Islet precursor cell (in vitro differentiated cells): ENCODE measurements at regions not wholly inside any gene's neighbourhood (a gene's known extent, or its start where the extent isn't known, plus 50 kb on each side); places are given as distances from the start of the nearest gene placed in this dataset.
"Not testable (repeated sequence)": the region's sequence is repeated elsewhere in the genome, so short reads cannot be mapped to it uniquely, and the experiment has no call there.

Source experiments
- DNase-seq: peaks from one replicate; pipeline ENCODE4 v3.0.0-alpha.2; 2018

- no peak for DNase-seq
Observed at GRCh38 chrX:50967736-50968135, 57.2 kb downstream of the BMP15 start.

- not testable (repeated sequence) for DNase-seq
Observed at GRCh38 chrX:50968871-50969635, 58.5 kb downstream of the BMP15 start.

- DNase-seq = no peak
Observed at GRCh38 chrX:50971395-50971794, 60.9 kb downstream of the BMP15 start.

GRCh38 chrX:50973199-50973598 is 62.7 kb downstream of the BMP15 start:
- DNase-seq = no peak

- DNase-seq = peak; percentile 58
Observed at GRCh38 chrX:50978920-50979682, 68.6 kb downstream of the BMP15 start.

GRCh38 chrX:50980251-50980650 is 69.7 kb downstream of the BMP15 start:
- DNase-seq = no peak

- no peak for DNase-seq
Observed at GRCh38 chrX:50988649-50989048, 78.1 kb downstream of the BMP15 start.

- no peak for DNase-seq
Observed at GRCh38 chrX:50996930-50997329, 86.4 kb downstream of the BMP15 start.

- DNase-seq = not testable (repeated sequence)
Observed at GRCh38 chrX:51000384-51000783, 89.8 kb downstream of the BMP15 start.

GRCh38 chrX:51001733-51002632 is 91.4 kb downstream of the BMP15 start:
- DNase-seq = not testable (repeated sequence)

- DNase-seq = no peak
Observed at GRCh38 chrX:51006064-51006463, 95.5 kb downstream of the BMP15 start.

GRCh38 chrX:51024106-51024696 is 113.7 kb downstream of the BMP15 start:
- no peak for DNase-seq

- DNase-seq = no peak
Observed at GRCh38 chrX:51026862-51027261, 116.3 kb downstream of the BMP15 start.

- DNase-seq = peak; percentile 73
Observed at GRCh38 chrX:51035746-51036145, 125.2 kb downstream of the BMP15 start.

- no peak for DNase-seq
Observed at GRCh38 chrX:51047950-51048349, 137.4 kb downstream of the BMP15 start.

- no peak for DNase-seq
Observed at GRCh38 chrX:51053741-51054140, 143.2 kb downstream of the BMP15 start.

- no peak for DNase-seq
Observed at GRCh38 chrX:51098046-51098445, 187.5 kb downstream of the BMP15 start.

- not testable (repeated sequence) for DNase-seq
Observed at GRCh38 chrX:51119058-51119926, 208.8 kb downstream of the BMP15 start.

GRCh38 chrX:51125743-51126142 is 206.9 kb upstream of the NUDT10 start:
- not testable (repeated sequence) for DNase-seq

- peak; percentile 66 for DNase-seq
Observed at GRCh38 chrX:51144828-51145442, 187.7 kb upstream of the NUDT10 start.

GRCh38 chrX:51148848-51149247 is 183.8 kb upstream of the NUDT10 start:
- DNase-seq = peak; percentile 75
